Trophoblast cell (in vitro differentiated cells and primary cell): ENCODE measurements at regions not wholly inside any gene's neighbourhood (a gene's known extent, or its start where the extent isn't known, plus 50 kb on each side); places are given as distances from the start of the nearest gene placed in this dataset.

Source experiments
- DNase-seq, 2 donors: peaks; one replicate each; pipeline ENCODE4 v3.0.0-alpha.2; 2016
- H2AFZ ChIP-seq: 2 replicates; pipeline ENCODE4 v1.6.1; 2013; ENCODE audit warnings: low read length, moderate library complexity, mild to moderate bottlenecking; ENCODE audit not compliant: insufficient read depth, poor library complexity
- H2AK5ac ChIP-seq: 2 replicates; pipeline ENCODE4 v1.6.1; 2013; ENCODE audit warnings: mild to moderate bottlenecking, low read length
- H2BK120ac ChIP-seq: 2 replicates; pipeline ENCODE4 v1.6.1; 2013; ENCODE audit warnings: low read length, mild to moderate bottlenecking, moderate library complexity; ENCODE audit not compliant: insufficient read depth, poor library complexity
- H2BK12ac ChIP-seq: 2 replicates; pipeline ENCODE4 v1.6.1; 2013; ENCODE audit warnings: mild to moderate bottlenecking, low read length, moderate library complexity
- H2BK5ac ChIP-seq: 2 replicates; pipeline ENCODE4 v1.6.1; 2013; ENCODE audit warnings: low read length, low read depth, moderate library complexity, mild to moderate bottlenecking; ENCODE audit not compliant: poor library complexity
- H3K14ac ChIP-seq: 2 replicates; pipeline ENCODE4 v1.6.1; 2013; ENCODE audit warnings: mild to moderate bottlenecking, low read length
- H3K18ac ChIP-seq: 2 replicates; pipeline ENCODE4 v1.6.1; 2013; ENCODE audit warnings: mild to moderate bottlenecking, low read length
- H3K23ac ChIP-seq: 2 replicates; pipeline ENCODE4 v1.6.1; 2013; ENCODE audit warnings: low read length
- H3K27ac ChIP-seq: 2 replicates; pipeline ENCODE4 v1.5.1; 2013; ENCODE audit warnings: low read depth, mild to moderate bottlenecking, inconsistent platforms, low read length, moderate library complexity
- H3K27me3 ChIP-seq: 2 replicates; pipeline ENCODE4 v1.6.1; 2013; ENCODE audit warnings: inconsistent platforms, mild to moderate bottlenecking, low read length, moderate library complexity; ENCODE audit not compliant: insufficient read depth
- H3K36me3 ChIP-seq, 2 experiments: 1 replicate in 1 of 2; 2 replicates in 1 of 2; pipeline ENCODE4 v1.6.1; 2013; ENCODE audit warnings: low read length in 2 of 2, mild to moderate bottlenecking in 2 of 2, moderate library complexity in 1 of 2; ENCODE audit not compliant: insufficient read depth in 2 of 2, control insufficient read depth in 1 of 2
- H3K4ac ChIP-seq: 2 replicates; pipeline ENCODE4 v1.6.1; 2013; ENCODE audit warnings: low read depth, mild to moderate bottlenecking, low read length, moderate library complexity
- H3K4me1 ChIP-seq, 2 experiments: 1 replicate in 1 of 2; 2 replicates in 1 of 2; pipeline ENCODE4 v1.6.1; 2013; ENCODE audit warnings: low read length in 2 of 2, mild to moderate bottlenecking in 2 of 2, moderate library complexity in 1 of 2; ENCODE audit not compliant: insufficient read depth in 2 of 2, control insufficient read depth in 1 of 2
- H3K4me2 ChIP-seq: 2 replicates; pipeline ENCODE4 v1.6.1; 2013; ENCODE audit warnings: inconsistent platforms, mild to moderate bottlenecking, low read length, moderate library complexity
- H3K4me3 ChIP-seq: 2 replicates; pipeline ENCODE4 v1.5.1; 2013; ENCODE audit warnings: mild to moderate bottlenecking, low read depth, low read length, inconsistent platforms
- H3K79me1 ChIP-seq: one replicate; pipeline ENCODE4 v1.6.1; 2013; ENCODE audit warnings: low read length
- H3K79me2 ChIP-seq: 2 replicates; pipeline ENCODE4 v1.6.1; 2013; ENCODE audit warnings: low read length, mild to moderate bottlenecking; ENCODE audit not compliant: control insufficient read depth, insufficient read depth, poor library complexity
- H3K9ac ChIP-seq: 2 replicates; pipeline ENCODE4 v1.6.1; 2013; ENCODE audit warnings: mild to moderate bottlenecking, low read length
- H3K9me3 ChIP-seq: 2 replicates; pipeline ENCODE4 v1.6.1; 2013; ENCODE audit warnings: low read depth, mild to moderate bottlenecking, control low read depth, inconsistent platforms, low read length; ENCODE audit not compliant: insufficient read depth
- H4K12ac ChIP-seq: 2 replicates; pipeline ENCODE4 v1.6.1; 2013; ENCODE audit warnings: low read depth, mild to moderate bottlenecking, low read length, moderate library complexity
- H4K8ac ChIP-seq: 2 replicates; pipeline ENCODE4 v1.6.1; 2013; ENCODE audit warnings: low read depth, mild to moderate bottlenecking, low read length, moderate library complexity
- H4K91ac ChIP-seq: one replicate; pipeline ENCODE4 v1.6.1; 2013; ENCODE audit warnings: low read depth, mild to moderate bottlenecking, low read length, moderate library complexity
- WGBS: extraction: QIAGEN DNeasy Blood & Tissue Kit; methylation state at CpG from one replicate; pipeline ENCODE4 v1.1.7; 2013; ENCODE audit warnings: missing lambda C conversion rate; ENCODE audit not compliant: insufficient read length, insufficient coverage; ENCODE audit errors: extremely low coverage; 5-methylcytosine and 5-hydroxymethylcytosine counted together

- Histone ChIP-seq H2BK12ac (no peak overlapping the region), H3K27me3 (no peaks in the 10 kb centered on the region), H3K9me3 (peaks cover 4% of the 10 kb centered on the region), H3K9ac (no peak overlapping the region), H3K27ac (no peak overlapping the region), H3K14ac (no peak overlapping the region), H4K12ac (no peak overlapping the region), H3K4ac (no peak overlapping the region), H2AFZ (no peak overlapping the region), H4K91ac (no peak overlapping the region), H3K79me2 (no peaks in the 10 kb centered on the region), H2BK120ac (no peak overlapping the region), H4K8ac (no peak overlapping the region), H3K36me3 (no peaks in the 10 kb centered on the region), H3K4me2 (no peak overlapping the region), H3K4me1 (no peaks in the 10 kb centered on the region), H2AK5ac (no peak overlapping the region), H3K4me3 (no peak overlapping the region), H3K18ac (no peak overlapping the region), H3K23ac (no peak overlapping the region), H2BK5ac (no peak overlapping the region), H3K79me1 (no peaks in the 10 kb centered on the region)
- no CpG with 5 or more reads among the region's 1 CpG for WGBS
- DNase-seq = no peak
These were observed 343.5 kb upstream of the LUZP2 start for GRCh38 chr11:24153337-24153736.

- H3K23ac ChIP-seq = no peak overlapping the region
- no peak overlapping the region for H3K9ac ChIP-seq
- H3K18ac ChIP-seq = no peak overlapping the region
- no peak overlapping the region for H2AK5ac ChIP-seq
- no peak overlapping the region for H2BK12ac ChIP-seq
- no peak overlapping the region for H3K4me3 ChIP-seq
- no peak overlapping the region for H3K4me2 ChIP-seq
- no peak for DNase-seq
- H4K91ac ChIP-seq = no peak overlapping the region
- no peak overlapping the region for H2BK120ac ChIP-seq
- H3K4ac ChIP-seq = no peak overlapping the region
- H4K8ac ChIP-seq = no peak overlapping the region
- H2AFZ ChIP-seq = no peak overlapping the region
- H2BK5ac ChIP-seq = no peak overlapping the region
- H3K27ac ChIP-seq = no peak overlapping the region
- no peak overlapping the region for H4K12ac ChIP-seq
- no peaks in the 10 kb centered on the region for H3K4me1 ChIP-seq
- H3K14ac ChIP-seq = no peak overlapping the region
- no peaks in the 10 kb centered on the region for H3K79me2 ChIP-seq
- no CpG with 5 or more reads among the region's 7 CpGs for WGBS
- H3K36me3 ChIP-seq = no peaks in the 10 kb centered on the region
- H3K27me3 ChIP-seq = no peaks in the 10 kb centered on the region
- H3K9me3 ChIP-seq = peaks cover 4% of the 10 kb centered on the region
- no peaks in the 10 kb centered on the region for H3K79me1 ChIP-seq
These were observed 341.1 kb upstream of the LUZP2 start for GRCh38 chr11:24155792-24156191.

- H3K79me1 ChIP-seq = no peaks in the 10 kb centered on the region
- H4K91ac ChIP-seq = no peak overlapping the region
- no peak overlapping the region for H2BK12ac ChIP-seq
- H3K18ac ChIP-seq = no peak overlapping the region
- no peak overlapping the region for H3K23ac ChIP-seq
- no peak overlapping the region for H4K12ac ChIP-seq
- no peak overlapping the region for H3K9ac ChIP-seq
- no peak overlapping the region for H3K4me2 ChIP-seq
- H2AFZ ChIP-seq = no peak overlapping the region
- H3K4ac ChIP-seq = no peak overlapping the region
- no peak overlapping the region for H4K8ac ChIP-seq
- no peak overlapping the region for H2AK5ac ChIP-seq
- DNase-seq = no peak
- no peaks in the 10 kb centered on the region for H3K4me1 ChIP-seq
- no CpG with 5 or more reads among the region's 2 CpGs for WGBS
- H3K9me3 ChIP-seq = peaks cover 4% of the 10 kb centered on the region
- no peak overlapping the region for H3K14ac ChIP-seq
- H3K27ac ChIP-seq = no peak overlapping the region
- H3K27me3 ChIP-seq = no peaks in the 10 kb centered on the region
- H3K79me2 ChIP-seq = no peaks in the 10 kb centered on the region
- H2BK120ac ChIP-seq = no peak overlapping the region
- H2BK5ac ChIP-seq = no peak overlapping the region
- H3K4me3 ChIP-seq = no peak overlapping the region
- no peaks in the 10 kb centered on the region for H3K36me3 ChIP-seq
These were observed 339.5 kb upstream of the LUZP2 start for GRCh38 chr11:24157316-24157715.

DNA sequence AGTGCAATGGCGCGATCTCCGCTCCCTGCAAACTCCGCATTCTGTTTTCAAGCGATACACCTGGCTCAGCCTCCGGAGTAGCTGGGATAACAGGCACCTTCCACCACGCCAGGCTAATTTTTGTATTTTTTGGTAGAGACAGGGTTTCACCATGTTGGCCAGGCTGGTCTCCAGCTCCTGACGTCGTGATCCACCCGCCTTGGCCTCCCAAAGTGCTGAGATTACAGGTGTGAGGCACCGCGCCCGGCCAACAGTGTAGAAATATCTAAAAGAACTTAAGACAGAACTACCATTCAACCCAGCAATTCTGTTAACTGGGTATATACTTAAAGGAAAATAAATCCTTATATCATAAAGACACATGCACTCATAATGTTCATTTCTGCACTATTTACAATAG, 335.3 kb upstream of the LUZP2 start:
- H2BK120ac ChIP-seq = no peak overlapping the region
- no peak overlapping the region for H3K14ac ChIP-seq
- no peak overlapping the region for H4K12ac ChIP-seq
- H3K18ac ChIP-seq = no peak overlapping the region
- no peak overlapping the region for H4K91ac ChIP-seq
- H3K4ac ChIP-seq = no peak overlapping the region
- no CpG with 5 or more reads among the region's 13 CpGs for WGBS
- no peak for DNase-seq
- H2BK12ac ChIP-seq = no peak overlapping the region
- no peak overlapping the region for H3K4me2 ChIP-seq
- H3K9me3 ChIP-seq = no peaks in the 10 kb centered on the region
- H3K23ac ChIP-seq = no peak overlapping the region
- no peaks in the 10 kb centered on the region for H3K4me1 ChIP-seq
- no peaks in the 10 kb centered on the region for H3K79me2 ChIP-seq
- no peak overlapping the region for H2BK5ac ChIP-seq
- no peak overlapping the region for H3K27ac ChIP-seq
- H3K79me1 ChIP-seq = no peaks in the 10 kb centered on the region
- no peaks in the 10 kb centered on the region for H3K27me3 ChIP-seq
- H2AFZ ChIP-seq = no peak overlapping the region
- H4K8ac ChIP-seq = no peak overlapping the region
- H3K9ac ChIP-seq = no peak overlapping the region
- H3K36me3 ChIP-seq = no peaks in the 10 kb centered on the region
- no peak overlapping the region for H3K4me3 ChIP-seq
- no peak overlapping the region for H2AK5ac ChIP-seq
